ENCODE measurements at regions not wholly inside any gene's neighbourhood (a gene's known extent, or its start where the extent isn't known, plus 50 kb on each side); places are given as distances from the start of the nearest gene placed in this dataset.

DNA sequence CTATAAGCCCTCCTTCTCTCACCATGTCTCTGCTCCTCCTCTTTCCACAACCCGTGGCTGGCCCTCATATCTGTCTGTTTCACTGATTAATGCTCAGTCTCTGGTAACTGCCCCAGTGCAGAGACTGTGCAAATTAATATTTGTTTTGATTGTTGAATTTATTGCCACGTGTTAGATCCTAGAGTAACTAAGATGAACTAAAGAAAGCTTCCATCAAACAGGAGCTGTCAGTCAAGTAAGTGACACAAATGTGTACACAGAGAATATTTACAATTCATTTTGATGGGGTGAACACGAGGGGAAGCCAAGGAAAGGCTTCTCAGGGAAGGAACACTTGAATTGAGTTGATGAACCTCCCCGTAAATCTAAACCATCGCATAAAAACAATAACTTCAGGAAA lies 182.5 kb downstream of the BAMBI start:
- TF ChIP-seq POLR2A (IDR thresholded peaks at IDR 0.05) = no peak
- TF ChIP-seq, protein P1, sequence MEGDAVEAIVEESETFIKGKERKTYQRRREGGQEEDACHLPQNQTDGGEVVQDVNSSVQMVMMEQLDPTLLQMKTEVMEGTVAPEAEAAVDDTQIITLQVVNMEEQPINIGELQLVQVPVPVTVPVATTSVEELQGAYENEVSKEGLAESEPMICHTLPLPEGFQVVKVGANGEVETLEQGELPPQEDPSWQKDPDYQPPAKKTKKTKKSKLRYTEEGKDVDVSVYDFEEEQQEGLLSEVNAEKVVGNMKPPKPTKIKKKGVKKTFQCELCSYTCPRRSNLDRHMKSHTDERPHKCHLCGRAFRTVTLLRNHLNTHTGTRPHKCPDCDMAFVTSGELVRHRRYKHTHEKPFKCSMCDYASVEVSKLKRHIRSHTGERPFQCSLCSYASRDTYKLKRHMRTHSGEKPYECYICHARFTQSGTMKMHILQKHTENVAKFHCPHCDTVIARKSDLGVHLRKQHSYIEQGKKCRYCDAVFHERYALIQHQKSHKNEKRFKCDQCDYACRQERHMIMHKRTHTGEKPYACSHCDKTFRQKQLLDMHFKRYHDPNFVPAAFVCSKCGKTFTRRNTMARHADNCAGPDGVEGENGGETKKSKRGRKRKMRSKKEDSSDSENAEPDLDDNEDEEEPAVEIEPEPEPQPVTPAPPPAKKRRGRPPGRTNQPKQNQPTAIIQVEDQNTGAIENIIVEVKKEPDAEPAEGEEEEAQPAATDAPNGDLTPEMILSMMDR (IDR thresholded peaks at IDR 0.05) = no peak
- no peak for TF ChIP-seq POLR2AphosphoS5 (IDR thresholded peaks at IDR 0.05)
- DNase-seq (ENCODE audit: low spot score) = no peak
- WGBS = 70% methylated on average over 5 of the region's 5 CpGs
- no peaks in the 10 kb centered on the region for H3K27me3 ChIP-seq (replicated peaks; ENCODE audit: insufficient read depth)
- H3K9me3 ChIP-seq = no peaks in the 10 kb centered on the region
- H3K36me3 ChIP-seq = no peaks in the 10 kb centered on the region
- H3K4me1 ChIP-seq (replicated peaks) = no peaks in the 10 kb centered on the region
- no peak overlapping the region for H3K27ac ChIP-seq
- intact Hi-C loops (cut with DNase I) = no loop called here
- no peak overlapping the region for H3K4me3 ChIP-seq

DNA sequence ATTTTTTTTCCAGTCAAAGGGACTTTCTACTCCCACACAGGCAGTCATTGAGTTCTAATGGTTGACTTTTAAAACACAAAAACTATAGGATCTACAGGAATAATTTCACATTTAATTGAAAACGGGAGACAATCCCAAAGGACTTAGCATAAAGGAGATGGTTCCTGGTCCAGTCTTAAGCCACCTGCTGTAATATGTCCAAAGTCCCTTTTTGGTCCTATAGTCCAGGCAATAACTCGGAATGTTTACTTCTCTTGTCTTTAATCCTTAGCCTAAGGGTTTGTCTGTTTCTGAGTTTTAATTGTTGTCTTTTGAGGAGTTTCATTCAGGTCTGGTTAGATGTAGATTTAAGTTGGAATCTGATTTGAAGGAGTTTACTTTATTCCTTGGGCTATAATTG lies 184.9 kb downstream of the BAMBI start:
- H3K4me3 ChIP-seq = no peak overlapping the region
- H3K4me1 ChIP-seq (replicated peaks) = no peaks in the 10 kb centered on the region
- intact Hi-C loops (cut with DNase I) = no loop called here
- H3K27me3 ChIP-seq (replicated peaks; ENCODE audit: insufficient read depth) = no peaks in the 10 kb centered on the region
- no peaks in the 10 kb centered on the region for H3K36me3 ChIP-seq
- no peak for TF ChIP-seq POLR2AphosphoS5 (IDR thresholded peaks at IDR 0.05)
- TF ChIP-seq, protein P1 (IDR thresholded peaks at IDR 0.05) = no peak
- TF ChIP-seq POLR2A (IDR thresholded peaks at IDR 0.05) = no peak
- 94% methylated on average over 2 of the region's 2 CpGs for WGBS
- DNase-seq (ENCODE audit: low spot score) = no peak
- H3K9me3 ChIP-seq = no peaks in the 10 kb centered on the region
- no peak overlapping the region for H3K27ac ChIP-seq

DNA sequence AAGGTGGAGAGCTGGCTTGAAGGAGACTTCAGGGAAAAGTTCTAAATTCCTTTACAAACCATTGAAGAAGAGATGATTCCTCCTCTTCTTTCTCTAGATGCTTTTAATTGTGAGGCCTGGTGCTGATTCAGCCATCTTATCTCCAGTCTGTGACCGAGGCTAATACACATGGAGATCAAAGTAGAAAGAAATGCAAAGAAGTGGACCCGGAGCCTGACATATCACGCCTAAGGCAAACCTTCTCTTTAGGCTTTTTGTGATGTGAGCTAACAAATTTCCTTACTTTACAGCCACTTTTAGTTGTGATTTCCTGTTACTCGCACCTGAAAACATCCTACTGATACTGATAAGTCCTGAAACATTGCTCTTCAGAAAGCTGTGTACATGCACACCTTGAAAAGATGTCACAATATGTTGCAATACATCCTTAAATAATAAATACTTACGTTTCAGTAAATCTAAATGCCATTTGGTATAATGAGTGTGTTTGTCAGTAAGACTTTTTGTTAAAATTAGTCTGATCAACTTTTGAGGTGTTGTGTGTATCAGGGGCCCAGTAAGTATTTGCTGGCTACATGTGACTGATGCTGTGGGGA lies 192.4 kb downstream of the BAMBI start:
- intact Hi-C loops (cut with DNase I) = no loop called here
- WGBS = 84% methylated on average over 5 of the region's 5 CpGs

DNA sequence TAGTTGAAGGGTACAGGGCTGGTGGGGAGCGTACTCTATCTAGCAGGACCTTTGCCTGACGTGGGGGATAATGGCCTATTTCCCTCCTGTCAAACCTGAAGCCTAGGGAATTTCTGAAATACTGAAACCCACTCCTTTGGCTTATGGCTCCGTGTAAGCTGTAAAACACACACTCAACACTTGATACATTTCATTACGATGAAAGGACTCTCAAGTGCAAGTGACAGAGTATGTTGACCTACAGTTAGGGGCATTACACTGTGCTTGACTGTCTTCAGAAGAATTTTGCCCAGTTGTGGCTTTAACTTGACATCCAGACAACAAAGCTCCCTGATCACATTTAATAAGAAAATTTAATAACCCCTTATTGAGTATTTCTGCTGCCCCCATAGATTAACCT lies 194.3 kb downstream of the BAMBI start:
- Histone ChIP-seq H3K4me1 (replicated peaks) (no peaks in the 10 kb centered on the region), H3K4me3 (no peak overlapping the region), H3K9me3 (no peaks in the 10 kb centered on the region), H3K36me3 (no peaks in the 10 kb centered on the region), H3K27me3 (replicated peaks; ENCODE audit: insufficient read depth) (no peaks in the 10 kb centered on the region), H3K27ac (no peak overlapping the region)
- no peak for DNase-seq (ENCODE audit: low spot score)
- intact Hi-C loops (cut with DNase I) = no loop called here
- no peak for TF ChIP-seq POLR2A (IDR thresholded peaks at IDR 0.05)
- WGBS = 84% methylated on average over 4 of the region's 4 CpGs

More for the DNA sequence above, 192.4 kb downstream of the BAMBI start:
- H3K4me1 ChIP-seq (replicated peaks) = no peaks in the 10 kb centered on the region
- no peaks in the 10 kb centered on the region for H3K9me3 ChIP-seq
- DNase-seq (ENCODE audit: low spot score) = no peak
- H3K27ac ChIP-seq = no peak overlapping the region
- H3K27me3 ChIP-seq (replicated peaks; ENCODE audit: insufficient read depth) = no peaks in the 10 kb centered on the region
- H3K4me3 ChIP-seq = no peak overlapping the region
- H3K36me3 ChIP-seq = no peaks in the 10 kb centered on the region
- no peak for TF ChIP-seq POLR2A (IDR thresholded peaks at IDR 0.05)
- TF ChIP-seq, protein P1 (IDR thresholded peaks at IDR 0.05) = no peak
- TF ChIP-seq POLR2AphosphoS5 (IDR thresholded peaks at IDR 0.05) = no peak

DNA sequence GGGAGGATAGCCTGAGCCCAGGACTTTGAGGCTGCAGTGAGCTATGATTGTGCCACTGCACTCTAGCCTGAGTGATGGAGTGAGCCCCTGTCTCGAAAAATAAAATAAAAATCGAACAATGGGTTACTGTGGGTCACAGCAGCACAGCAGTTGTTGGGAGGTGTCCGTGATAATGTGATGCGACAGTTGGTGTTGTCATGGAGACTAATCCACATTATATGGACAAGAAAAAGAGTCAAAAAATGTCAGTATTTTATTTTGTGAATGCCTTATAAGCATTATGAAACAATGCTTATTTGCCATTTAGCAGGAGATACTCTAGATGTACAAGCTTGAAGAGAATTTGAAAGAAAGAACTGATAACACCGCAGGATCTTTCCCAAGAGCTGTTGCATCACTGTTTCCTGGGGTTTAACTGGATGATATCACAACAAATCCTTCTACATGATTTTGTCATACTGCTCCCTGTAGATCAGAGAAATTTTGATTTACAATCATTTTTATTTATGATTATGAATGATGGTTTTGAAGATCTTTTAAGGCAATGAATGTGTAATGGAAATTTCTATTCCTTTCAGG lies 195.4 kb downstream of the BAMBI start:
- TF ChIP-seq, protein P1 (IDR thresholded peaks at IDR 0.05) = no peak
- no peak for TF ChIP-seq POLR2A (IDR thresholded peaks at IDR 0.05)
- no peak for TF ChIP-seq POLR2AphosphoS5 (IDR thresholded peaks at IDR 0.05)
- Histone ChIP-seq H3K4me1 (replicated peaks) (no peaks in the 10 kb centered on the region), H3K27me3 (replicated peaks; ENCODE audit: insufficient read depth) (no peaks in the 10 kb centered on the region), H3K4me3 (no peak overlapping the region), H3K36me3 (no peaks in the 10 kb centered on the region), H3K27ac (no peak overlapping the region), H3K9me3 (no peaks in the 10 kb centered on the region)
- 88% methylated on average over 5 of the region's 5 CpGs for WGBS
- intact Hi-C loops (cut with DNase I) = no loop called here
- no peak for DNase-seq (ENCODE audit: low spot score)
